SW 1271 (cell line): ENCODE measurements at regions not wholly inside any gene's neighbourhood (a gene's known extent, or its start where the extent isn't known, plus 50 kb on each side); places are given as distances from the start of the nearest gene placed in this dataset.

Experiments
- DNase-seq, 2 experiments: peaks; one replicate each; lab custom pipeline; 2025; lab: John Stamatoyannopoulos, UW

DNA sequence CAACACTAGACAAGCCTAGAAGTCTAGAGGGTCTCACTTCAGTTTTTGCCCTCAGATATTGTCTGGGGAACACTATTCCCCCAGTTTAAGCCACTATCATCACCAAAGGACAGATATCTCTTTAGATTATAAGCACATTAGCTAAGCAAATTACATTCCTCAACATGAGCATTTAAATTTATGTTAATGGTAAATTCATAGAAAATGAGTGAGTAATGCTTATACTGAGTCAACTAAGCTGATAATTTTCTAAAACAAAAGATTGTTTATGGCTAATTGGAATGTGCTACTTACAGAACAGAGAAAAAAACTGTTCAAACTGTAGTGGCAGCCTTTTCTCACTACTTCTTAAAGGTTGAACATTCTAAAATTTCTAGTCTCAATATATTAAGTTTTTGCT, 290.2 kb downstream of the SLITRK1 start:
- DNase-seq = no peak

DNA sequence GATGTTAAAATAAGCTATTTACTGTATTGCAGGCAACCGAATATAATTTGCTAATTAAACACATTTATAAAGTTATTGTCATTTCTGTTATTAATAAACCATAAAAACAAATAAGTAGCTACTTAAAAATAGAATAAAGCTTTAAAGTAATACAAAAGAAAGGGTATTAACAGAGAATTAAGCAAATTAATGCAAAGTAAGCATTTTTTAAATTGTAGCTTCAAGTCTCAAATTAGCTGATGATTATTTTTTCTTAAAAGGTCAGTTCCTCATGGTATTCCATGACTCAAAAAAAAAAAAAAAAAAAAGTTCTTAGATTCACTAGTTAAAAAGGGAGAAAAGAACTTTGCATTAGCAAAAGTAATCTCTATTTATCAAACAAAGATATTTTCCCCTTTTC, 292.5 kb downstream of the SLITRK1 start:
- DNase-seq = no peak

DNA sequence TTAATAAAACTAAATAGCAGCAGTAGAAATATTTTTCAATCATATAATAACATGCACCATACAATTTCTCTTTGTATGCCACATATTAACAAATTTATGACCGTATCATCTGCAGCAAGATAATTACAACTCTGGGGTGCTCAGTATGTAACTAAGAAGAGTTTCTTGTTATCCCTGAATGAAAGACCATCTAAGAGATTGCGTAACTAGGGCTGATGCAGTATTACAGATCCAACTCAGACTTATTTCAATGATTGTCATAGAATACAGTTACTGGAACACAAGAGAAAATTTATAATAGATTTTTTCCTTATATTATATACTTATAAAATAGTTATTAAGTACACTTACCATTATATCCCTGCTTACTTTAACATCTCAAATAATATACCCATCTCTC, 305.1 kb downstream of the SLITRK1 start:
- no peak for DNase-seq

DNA sequence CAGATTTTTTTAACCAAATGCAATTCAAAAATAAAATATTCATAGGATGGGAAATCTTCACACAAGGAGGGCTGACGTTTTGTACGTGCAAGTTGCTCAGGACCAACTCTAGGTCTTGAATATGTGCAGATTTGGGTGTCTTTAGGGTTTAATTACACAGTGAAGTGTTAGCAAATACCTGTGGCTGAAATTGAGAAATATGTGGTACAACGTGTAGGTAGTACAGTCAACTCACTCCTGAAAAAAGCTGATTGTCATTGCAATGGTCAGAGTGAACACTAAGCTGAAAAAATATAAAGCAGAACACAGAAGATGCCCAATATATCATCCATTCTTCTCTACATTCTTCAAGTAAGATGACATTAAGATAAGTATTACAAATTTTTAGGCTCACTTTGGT, 314.3 kb downstream of the SLITRK1 start:
- no peak for DNase-seq

DNA sequence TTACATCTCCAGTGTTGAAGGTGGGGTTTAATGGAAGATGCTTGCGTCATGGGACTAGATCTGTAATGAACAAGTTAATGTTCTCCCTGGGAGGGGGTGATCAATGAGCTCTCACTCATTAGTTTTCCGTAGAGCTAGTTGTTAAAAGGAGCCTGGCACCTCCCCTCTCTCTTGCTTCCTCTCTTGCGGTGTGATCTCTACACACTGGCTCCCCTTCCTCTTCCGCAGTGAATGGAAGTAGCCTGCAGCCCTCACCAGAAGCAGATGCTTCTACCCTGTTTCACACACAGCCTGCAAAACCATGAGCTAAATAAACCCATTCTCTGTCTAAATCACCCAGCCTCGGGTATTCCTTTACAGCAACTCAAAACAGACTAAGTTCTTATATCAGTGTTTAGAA, 318.8 kb downstream of the SLITRK1 start:
- DNase-seq = no peak

DNA sequence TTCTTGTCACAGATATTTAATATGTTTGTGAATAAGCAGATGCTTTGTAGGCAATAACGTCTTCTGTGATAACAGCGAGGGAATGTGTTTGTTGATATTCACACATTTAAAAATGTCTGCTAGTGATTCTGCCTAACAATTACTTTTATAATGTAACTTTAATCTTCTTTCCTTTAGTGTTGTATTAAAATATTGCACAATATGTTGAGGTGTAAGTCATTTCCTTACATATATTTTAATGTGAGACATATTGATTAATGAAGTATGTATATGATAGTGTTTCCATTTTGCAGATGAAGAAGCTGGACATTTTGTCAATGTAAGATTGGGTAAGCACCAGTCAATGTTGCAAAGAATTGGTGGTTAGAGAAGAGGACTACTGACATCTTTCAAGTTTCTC, 324.4 kb downstream of the SLITRK1 start:
- no peak for DNase-seq

DNA sequence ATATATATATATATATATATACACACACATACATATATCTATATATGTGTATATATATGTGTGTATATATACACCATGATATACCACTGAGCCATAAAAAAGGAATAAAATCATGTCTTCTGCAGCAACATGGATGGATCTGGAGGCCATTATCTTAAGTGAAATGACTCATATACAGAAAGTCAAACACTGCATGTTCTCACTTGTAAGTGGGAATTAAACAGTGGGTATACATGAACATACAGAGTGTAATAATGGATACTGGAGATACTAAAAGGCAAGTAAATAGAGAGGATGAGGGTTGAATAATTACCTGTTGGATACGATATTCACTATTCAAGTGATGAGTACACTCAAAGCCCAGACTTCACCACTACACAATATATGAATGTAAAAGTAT, 332.6 kb downstream of the SLITRK1 start:
- DNase-seq = no peak

DNA sequence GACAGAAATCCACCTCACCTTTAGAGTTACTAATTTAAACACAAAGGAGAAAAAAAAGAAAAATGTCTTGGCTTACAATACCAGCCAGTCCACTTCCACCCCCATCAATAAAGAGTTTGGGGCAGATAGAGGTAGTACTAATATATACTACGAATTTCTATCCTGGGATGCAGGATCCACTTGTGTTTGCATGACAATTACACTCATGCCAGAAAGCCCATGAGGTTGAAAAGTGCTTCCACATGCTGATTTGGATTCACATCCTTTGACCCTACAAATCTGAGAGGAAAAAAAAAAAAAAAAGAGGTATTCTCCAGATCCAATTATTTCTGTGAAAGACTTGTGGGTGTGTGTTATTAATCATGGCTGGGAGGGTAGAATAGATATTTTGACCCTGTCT, 335.2 kb downstream of the SLITRK1 start:
- DNase-seq = no peak

DNA sequence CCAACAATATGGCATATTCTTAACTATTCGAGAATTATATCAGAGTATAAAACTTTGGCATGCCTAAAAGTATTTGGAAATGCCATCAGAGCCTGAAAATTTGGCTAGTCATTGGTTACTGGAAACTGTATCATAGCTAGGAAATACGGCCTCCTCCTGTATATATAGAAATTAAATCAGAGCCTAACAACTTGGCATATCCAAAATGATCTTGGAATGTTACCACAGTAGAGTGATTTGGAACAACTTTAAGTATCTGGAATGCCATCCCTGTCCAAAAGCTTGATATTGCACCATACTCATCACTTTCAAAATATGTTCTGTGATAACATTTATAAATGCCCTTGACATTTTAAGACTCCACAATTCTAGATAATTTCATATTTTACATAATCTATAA, 335.8 kb downstream of the SLITRK1 start:
- no peak for DNase-seq

DNA sequence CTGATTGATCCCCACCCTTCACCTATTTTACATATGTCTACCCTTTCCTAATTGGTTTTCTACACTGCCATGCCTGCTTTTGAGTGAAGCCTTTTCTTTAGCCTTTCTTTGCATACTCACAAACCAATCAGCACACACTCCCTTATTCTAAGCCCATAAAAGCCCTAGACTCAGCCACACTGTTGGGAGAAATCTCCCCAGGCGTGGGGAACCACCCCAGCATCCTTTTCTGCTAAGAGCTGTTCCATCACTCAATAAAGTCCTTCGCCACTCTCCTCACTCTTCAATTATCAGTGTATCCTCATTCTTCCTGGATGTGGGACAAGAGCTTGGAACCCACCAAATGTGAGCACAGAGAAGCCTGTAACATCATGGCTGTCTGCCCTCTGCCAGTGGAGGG, 343.6 kb downstream of the SLITRK1 start:
- no peak for DNase-seq

DNA sequence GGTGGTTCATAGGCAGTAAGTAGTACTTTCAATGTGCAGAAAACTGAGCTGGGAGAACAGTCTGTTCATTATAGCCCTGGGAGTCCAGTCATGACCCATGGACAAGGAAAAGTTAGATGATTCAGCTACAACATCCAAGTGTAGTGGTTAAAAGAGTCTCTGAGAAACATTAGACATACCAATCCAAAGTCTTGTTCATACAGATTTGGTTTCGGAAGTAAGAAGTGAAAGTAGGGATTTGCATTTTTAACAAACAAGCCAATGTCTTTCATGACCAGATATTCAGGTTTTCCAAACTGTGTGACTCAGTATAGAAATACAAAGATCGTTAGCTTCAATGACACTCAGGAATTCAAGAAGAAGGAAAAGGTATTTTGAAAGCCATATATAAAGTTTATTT, 345.3 kb downstream of the SLITRK1 start:
- DNase-seq = no peak

DNA sequence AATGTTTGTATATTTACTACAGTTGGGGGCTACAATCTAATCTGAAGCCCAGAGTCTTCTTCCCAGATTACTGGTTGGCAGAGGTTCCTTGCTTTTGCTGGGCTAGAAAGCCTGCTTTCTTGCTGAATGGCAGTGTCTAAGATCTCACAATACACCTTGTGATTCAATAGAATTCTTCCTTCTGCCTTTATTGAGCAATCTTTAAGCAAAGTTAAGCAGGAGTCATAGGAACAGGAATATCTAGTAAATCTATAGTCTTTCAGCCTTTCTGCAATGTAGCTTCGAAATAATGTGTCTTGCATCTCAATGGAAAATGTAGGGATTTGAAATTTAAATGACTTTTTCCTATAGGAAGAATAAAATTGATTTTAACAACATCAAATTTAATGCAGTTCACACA, 346.1 kb downstream of the SLITRK1 start:
- no peak for DNase-seq

DNA sequence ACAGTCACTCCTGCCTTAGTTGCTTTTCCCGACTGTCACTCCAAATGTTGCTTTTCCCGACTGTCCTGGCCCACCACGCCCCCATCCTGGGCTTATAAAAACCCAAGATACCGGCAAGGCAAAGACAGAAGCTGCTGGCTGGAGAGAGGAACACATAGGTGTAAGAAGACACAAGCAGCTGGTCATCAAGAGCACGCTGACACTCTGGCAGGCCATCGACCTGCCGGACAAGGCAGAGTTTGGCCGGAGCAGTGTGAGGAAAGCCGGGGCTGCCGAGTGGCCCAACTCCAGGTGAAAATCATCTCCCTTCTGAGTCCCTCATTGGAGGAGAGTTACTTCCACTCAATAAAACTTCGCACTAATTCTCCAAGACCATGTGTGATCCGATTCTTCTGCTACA, 349.5 kb downstream of the SLITRK1 start:
- DNase-seq = no peak

DNA sequence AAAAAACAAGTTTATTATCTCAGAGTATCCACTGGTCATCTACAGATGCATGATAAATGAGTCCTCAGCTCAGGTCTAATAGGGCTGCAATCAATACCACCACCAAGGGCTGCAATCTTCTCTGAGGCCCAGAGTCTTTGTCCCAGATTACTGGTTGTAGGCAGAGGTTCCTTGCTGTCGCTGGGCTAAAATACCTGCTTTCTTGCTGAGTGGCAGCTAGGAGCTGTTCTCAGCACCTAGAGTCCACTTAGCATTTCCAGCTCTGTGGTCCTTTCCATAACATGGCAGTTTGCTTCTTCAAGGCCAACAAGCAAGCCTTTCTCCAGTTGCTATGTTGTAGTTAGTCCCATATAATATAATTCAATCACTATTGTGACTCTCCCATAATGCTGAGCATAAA, 351.3 kb downstream of the SLITRK1 start:
- DNase-seq = no peak

DNA sequence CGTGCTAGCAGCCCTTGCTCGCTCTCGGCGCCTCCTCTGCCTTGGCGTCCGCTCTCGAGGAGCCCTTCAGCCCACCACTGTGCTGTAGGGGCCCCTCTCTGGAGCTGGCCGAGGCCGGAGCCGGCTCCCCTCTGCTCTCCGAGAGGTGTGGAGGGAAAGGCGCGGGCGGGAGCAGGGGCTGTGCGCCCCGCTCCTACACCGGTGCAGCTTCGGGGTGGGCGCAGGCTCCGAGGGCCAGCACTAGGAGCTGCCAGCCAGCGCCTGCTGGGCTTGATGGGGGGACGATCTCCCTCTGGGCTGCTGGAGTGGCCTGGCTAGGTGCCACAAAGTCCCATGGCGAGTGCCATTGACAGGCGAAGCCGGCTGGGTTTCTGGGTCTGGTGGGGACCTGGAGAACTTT, 365.5 kb downstream of the SLITRK1 start:
- no peak for DNase-seq

DNA sequence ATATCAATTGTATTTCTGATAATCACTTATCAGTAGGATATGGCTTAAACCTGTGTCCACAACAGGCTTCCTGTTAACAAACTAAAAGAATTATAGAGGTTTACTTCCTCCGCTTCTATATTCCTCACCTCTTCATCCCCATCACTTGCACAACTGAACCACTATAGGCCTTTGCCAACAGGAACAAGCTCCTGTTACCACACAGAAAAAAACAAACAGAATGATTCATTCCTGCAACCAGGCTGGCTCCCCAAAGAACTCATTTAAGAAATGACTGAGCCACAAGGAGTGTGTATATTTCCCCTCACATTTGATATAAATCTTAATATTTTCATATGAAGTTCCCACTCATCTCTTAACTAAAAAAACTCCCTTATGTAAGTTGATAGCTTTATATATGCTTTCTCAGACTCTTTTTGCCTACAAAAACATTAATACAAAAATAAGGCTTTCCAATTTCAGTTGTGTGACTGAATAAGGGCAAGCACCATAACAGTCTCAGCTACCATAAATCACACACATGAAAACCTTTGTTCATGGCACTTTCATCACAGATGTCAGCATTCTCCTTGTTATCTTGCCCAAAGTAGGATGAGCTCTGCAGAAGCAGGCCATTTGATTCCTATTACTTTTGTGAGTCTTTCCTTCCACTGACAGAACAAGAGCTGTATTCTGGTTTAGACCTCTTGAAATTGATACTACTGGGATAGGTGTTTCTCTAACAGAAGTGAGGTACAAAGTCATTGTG, 366.8 kb downstream of the SLITRK1 start:
- DNase-seq = no peak

DNA sequence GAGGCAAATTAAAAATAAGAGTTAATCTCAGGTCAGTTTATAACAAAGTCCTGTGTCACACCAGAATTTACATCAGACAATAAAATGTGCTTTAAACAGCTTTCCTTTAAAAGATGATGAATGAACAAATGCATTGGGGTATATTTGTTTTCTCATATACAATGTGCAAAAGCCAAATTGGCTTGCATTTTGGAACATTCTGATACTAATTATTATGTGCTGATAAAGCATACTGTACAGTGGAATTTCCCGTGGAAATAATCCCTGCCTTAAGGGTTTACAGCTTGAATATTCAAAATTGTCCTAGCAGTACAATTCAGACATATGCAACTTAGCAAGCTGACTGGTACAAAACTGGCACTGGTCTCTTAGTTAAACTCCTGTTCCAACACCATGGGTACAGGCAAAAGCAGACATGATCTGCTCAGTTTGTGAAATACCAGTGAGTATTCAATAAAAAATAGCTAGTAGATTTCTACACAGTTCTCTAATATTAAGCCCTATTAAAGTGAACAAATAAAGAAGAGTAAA, 373.4 kb downstream of the SLITRK1 start:
- no peak for DNase-seq

DNA sequence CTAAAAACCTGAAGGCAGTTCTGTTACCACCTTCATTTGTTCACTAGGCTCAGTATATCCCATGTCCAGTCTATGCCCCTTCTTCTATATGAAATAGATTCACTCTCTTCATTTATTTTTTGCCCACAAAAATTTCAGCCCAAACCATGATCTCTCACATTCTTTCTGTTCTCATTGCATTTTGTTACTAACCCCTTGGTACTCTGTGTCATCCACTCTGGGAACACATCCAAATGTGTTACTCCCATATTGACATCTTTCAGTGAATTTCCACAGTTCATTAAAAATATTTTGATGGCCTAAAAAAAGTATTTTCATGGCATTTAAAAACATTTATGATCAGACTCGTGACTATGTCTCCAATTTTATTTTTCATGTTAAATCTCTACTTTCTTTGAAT, 378.9 kb downstream of the SLITRK1 start:
- DNase-seq = no peak

DNA sequence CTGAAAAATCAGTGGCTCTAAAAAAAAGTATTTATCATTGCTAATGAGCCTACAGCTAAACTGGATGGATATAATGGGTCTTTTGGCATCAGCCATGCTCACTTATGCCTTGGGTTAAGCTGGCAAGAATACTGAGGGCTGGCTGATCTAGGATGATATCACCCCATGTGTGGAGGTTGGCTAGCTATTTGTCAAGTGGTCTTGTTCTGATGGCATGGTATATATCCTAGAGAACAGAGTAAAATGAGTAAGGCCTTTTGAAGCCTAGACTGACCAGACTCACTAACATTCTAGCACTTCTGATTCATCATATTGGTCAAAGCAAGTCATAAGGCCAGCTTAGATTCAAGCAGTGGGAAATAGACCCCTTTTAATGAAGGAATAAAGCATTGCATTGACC, 383.0 kb downstream of the SLITRK1 start:
- DNase-seq = no peak

DNA sequence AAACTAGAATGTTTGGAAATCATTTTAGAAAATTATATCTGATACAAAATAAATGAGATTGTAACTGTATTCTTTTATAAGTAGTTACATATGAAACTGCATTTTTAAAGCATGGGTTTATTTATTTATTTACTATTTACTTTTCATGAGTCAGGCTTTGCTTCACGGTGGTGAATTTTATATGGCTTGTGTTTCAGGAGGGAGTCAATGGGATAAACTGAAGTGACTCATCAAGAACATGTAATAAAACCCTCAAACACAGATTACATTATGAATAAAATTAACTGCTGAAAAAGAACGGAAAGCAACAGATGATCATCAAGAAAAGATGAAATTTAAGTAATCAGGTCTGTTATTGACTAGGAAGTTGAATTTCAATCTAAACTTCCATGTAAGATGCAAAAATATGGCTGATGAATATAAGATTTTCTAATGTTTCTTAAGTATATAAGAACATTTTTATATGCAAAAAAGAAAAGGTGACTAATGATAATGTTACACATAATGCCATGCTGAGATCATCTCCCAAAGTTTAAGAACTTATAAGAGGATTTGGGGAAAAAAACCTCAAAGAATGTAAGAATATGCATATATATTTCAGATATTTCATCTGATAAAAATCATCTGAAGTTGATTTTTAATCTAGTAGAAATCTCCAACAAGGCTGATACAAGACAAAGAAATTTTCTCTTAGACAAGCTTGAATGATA, 383.6 kb downstream of the SLITRK1 start:
- DNase-seq = no peak

DNA sequence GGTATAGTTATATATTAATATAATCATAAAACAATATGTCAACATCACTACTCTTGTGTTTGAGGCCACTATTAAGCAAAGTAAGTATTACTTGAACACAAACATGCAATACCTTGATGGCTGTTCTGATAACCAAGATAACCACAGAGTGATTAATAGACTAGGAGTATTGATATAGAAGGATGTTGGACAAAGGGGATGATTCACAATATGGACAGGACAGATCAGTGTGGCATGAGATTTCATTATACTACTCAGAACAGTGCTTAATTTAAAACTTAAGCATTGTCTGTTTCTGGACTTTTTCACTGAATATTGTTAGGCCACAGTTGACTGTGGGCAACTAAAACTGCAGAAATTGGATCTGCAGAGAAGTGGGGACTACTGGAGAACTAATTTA, 384.2 kb downstream of the SLITRK1 start:
- DNase-seq = no peak

DNA sequence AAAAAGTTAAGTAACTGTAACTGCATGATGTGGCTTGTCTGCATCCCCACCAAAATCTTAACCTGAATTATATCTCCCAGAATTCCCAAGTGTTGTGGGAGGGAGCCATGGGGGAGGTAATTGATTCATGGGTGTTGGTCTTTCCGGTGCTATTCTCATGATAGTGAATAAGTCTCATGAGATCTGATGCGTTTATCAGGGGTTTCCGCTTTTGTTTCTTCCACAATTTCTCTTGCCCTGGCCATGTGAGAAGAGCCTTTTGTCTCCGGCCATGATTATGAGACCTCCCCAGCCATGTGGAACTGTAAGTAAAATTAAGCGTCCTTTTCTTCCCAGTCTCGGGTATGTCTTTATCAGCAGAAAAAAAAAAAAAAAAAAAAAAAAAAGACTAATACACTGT, 385.8 kb downstream of the SLITRK1 start:
- no peak for DNase-seq

DNA sequence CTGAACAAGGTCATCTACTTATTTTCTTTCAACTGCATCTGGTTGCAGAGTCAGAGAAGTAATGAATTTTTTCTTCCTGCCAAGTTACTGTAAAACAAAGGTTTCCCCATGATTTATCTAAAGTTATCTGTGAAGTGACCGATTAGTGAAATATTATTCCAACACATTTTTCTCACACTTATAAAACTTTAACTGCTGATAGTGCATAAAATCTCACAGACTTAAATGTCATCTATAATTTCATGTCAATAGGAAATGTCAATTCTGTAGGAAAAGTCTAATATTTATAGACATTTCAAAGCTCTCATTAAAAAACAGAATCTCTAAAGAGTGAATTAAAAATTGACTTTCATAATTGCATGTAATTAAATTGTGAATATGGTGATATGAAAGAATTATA, 397.2 kb downstream of the SLITRK1 start:
- DNase-seq = no peak

DNA sequence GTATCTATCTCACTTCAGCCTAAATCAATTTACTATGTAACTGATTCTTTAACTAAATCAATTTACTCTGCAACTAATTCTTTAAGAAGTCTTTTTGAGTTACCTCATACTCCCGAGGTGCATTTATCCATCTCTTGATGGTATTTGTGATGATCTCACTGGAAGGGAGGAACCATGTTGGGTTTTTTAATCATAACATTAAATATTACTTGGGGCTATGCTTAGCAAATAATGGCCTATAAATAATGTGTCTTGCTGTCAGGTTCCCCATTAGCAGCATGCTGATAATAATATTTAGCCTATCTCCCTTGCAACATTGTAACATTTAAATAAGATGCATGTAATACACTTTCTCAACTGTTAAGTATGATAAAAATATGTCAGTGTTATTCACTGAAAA, 411.3 kb downstream of the SLITRK1 start:
- DNase-seq = no peak
